ENCODE measurements at regions not wholly inside any gene's neighbourhood (a gene's known extent, or its start where the extent isn't known, plus 50 kb on each side); places are given as distances from the start of the nearest gene placed in this dataset.
"Not testable (repeated sequence)": the region's sequence is repeated elsewhere in the genome, so short reads cannot be mapped to it uniquely, and the experiment has no call there.

DNA sequence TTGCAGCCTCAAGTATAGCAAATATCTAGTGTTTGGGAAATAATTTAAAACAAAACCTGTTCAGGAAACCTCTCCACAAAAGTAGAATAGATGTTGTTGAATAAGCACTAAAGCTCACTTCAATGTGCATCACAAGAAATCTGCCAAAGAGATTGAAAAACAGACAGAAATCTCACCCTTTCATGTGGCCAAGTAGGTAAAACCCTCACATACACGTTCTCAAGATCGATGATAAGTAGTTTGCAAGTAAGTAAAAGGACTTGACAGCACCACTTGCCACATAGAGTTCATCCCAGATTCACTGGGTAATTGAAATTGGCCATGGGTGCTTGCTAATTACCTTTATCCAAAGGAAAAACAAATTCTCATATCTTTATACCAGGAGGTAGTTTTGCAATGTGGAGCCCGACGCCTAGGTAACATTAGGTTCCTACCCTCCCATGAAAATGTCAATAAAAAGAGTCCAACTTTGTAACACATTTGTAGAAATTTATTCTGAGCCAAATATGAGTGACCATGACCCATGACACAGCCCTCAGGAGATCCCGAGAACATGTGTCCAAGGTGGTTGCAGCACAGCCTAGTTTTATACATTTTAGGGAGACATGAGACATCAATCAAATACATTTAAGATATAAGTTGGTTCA lies 80.4 kb upstream of the ZNF658 start:
- H3K36me3 ChIP-seq (ENCODE audit: insufficient read depth, low read length, poor library complexity, severe bottlenecking); intact Hi-C loops (cut with micrococcal nuclease; ENCODE audit: unreplicated experiment); H3K4me3 ChIP-seq (ENCODE audit: low read depth, low read length, poor library complexity, severe bottlenecking); DNase-seq (ENCODE audit: low spot score); POLR2A ChIA-PET (ENCODE audit: low non-redundant PET); H3K9me3 ChIP-seq (ENCODE audit: low read depth, low read length, poor library complexity, severe bottlenecking); H3K4me1 ChIP-seq (ENCODE audit: insufficient read depth, low read length, poor library complexity, severe bottlenecking); H3K27me3 ChIP-seq (replicated peaks; ENCODE audit: insufficient read depth, low read depth, low read length, poor library complexity); H3K27ac ChIP-seq (ENCODE audit: low read depth, low read length, poor library complexity, severe bottlenecking); CTCF ChIA-PET; BruUV-seq (replicated peaks): not testable (repeated sequence)

- H3K36me3 ChIP-seq (ENCODE audit: insufficient read depth, low read length, poor library complexity, severe bottlenecking); H3K9me3 ChIP-seq (ENCODE audit: low read depth, low read length, poor library complexity, severe bottlenecking); CTCF ChIA-PET; H3K4me1 ChIP-seq (ENCODE audit: insufficient read depth, low read length, poor library complexity, severe bottlenecking); H3K27me3 ChIP-seq (replicated peaks; ENCODE audit: insufficient read depth, low read depth, low read length, poor library complexity); H3K27ac ChIP-seq (ENCODE audit: low read depth, low read length, poor library complexity, severe bottlenecking); BruUV-seq (replicated peaks); POLR2A ChIA-PET (ENCODE audit: low non-redundant PET); H3K4me3 ChIP-seq (ENCODE audit: low read depth, low read length, poor library complexity, severe bottlenecking); intact Hi-C loops (cut with micrococcal nuclease; ENCODE audit: unreplicated experiment); DNase-seq (ENCODE audit: low spot score): not testable (repeated sequence)
These were observed 76.4 kb upstream of the ZNF658 start for GRCh38 chr9:66824169-66824568.

GRCh38 chr9:66829853-66830252 lies 70.7 kb upstream of the ZNF658 start:
- CTCF ChIA-PET; DNase-seq (ENCODE audit: low spot score); H3K27ac ChIP-seq (ENCODE audit: low read depth, low read length, poor library complexity, severe bottlenecking); H3K9me3 ChIP-seq (ENCODE audit: low read depth, low read length, poor library complexity, severe bottlenecking); POLR2A ChIA-PET (ENCODE audit: low non-redundant PET); H3K4me3 ChIP-seq (ENCODE audit: low read depth, low read length, poor library complexity, severe bottlenecking); H3K36me3 ChIP-seq (ENCODE audit: insufficient read depth, low read length, poor library complexity, severe bottlenecking); intact Hi-C loops (cut with micrococcal nuclease; ENCODE audit: unreplicated experiment); H3K27me3 ChIP-seq (replicated peaks; ENCODE audit: insufficient read depth, low read depth, low read length, poor library complexity); H3K4me1 ChIP-seq (ENCODE audit: insufficient read depth, low read length, poor library complexity, severe bottlenecking); BruUV-seq (replicated peaks): not testable (repeated sequence)

DNA sequence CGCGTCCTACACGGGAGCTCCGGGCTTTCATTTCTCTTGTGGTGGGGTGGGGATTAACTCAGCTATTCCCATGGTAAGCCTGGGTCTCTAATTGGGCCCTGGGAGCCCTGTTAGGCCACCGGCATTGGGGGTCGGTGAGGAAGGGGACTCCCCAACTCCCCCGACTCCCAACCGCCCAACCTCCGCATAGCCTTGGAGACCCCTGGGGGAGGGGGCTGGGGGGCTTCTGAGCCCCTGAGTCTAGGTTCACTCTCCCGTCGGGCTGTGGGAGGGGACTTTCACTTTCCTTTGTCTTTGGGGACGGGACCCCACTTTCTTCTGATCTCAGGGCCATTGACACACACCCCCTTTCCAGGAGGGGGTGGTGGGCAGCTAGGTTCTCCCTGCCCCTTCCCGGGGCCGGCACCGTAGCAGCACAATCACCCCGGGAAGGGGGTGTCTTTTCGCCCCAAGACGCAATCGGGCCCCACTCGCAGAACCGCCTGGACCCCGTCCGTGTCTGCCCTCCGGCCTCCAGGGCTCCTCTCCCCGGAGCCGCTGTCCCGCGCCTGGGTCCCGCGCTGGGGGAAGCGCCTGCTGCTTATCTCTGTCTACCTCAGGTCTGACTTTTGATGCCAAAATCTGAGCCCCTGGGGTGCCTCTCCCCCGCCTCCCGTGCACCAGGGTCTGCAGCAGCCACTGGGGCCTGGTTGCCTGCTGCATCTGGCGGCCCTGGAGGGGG lies 69.6 kb upstream of the ZNF658 start:
- H3K4me1 ChIP-seq (ENCODE audit: insufficient read depth, low read length, poor library complexity, severe bottlenecking); H3K27me3 ChIP-seq (replicated peaks; ENCODE audit: insufficient read depth, low read depth, low read length, poor library complexity); H3K36me3 ChIP-seq (ENCODE audit: insufficient read depth, low read length, poor library complexity, severe bottlenecking); H3K4me3 ChIP-seq (ENCODE audit: low read depth, low read length, poor library complexity, severe bottlenecking); CTCF ChIA-PET; intact Hi-C loops (cut with micrococcal nuclease; ENCODE audit: unreplicated experiment); POLR2A ChIA-PET (ENCODE audit: low non-redundant PET); H3K27ac ChIP-seq (ENCODE audit: low read depth, low read length, poor library complexity, severe bottlenecking); H3K9me3 ChIP-seq (ENCODE audit: low read depth, low read length, poor library complexity, severe bottlenecking); BruUV-seq (replicated peaks); DNase-seq (ENCODE audit: low spot score): not testable (repeated sequence)

- CTCF ChIA-PET; H3K27me3 ChIP-seq (replicated peaks; ENCODE audit: insufficient read depth, low read depth, low read length, poor library complexity); DNase-seq (ENCODE audit: low spot score); H3K4me1 ChIP-seq (ENCODE audit: insufficient read depth, low read length, poor library complexity, severe bottlenecking); POLR2A ChIA-PET (ENCODE audit: low non-redundant PET); H3K36me3 ChIP-seq (ENCODE audit: insufficient read depth, low read length, poor library complexity, severe bottlenecking); H3K4me3 ChIP-seq (ENCODE audit: low read depth, low read length, poor library complexity, severe bottlenecking); H3K27ac ChIP-seq (ENCODE audit: low read depth, low read length, poor library complexity, severe bottlenecking); intact Hi-C loops (cut with micrococcal nuclease; ENCODE audit: unreplicated experiment); BruUV-seq (replicated peaks); H3K9me3 ChIP-seq (ENCODE audit: low read depth, low read length, poor library complexity, severe bottlenecking): not testable (repeated sequence)
These were observed 68.3 kb upstream of the ZNF658 start for GRCh38 chr9:66832222-66832621.

DNA sequence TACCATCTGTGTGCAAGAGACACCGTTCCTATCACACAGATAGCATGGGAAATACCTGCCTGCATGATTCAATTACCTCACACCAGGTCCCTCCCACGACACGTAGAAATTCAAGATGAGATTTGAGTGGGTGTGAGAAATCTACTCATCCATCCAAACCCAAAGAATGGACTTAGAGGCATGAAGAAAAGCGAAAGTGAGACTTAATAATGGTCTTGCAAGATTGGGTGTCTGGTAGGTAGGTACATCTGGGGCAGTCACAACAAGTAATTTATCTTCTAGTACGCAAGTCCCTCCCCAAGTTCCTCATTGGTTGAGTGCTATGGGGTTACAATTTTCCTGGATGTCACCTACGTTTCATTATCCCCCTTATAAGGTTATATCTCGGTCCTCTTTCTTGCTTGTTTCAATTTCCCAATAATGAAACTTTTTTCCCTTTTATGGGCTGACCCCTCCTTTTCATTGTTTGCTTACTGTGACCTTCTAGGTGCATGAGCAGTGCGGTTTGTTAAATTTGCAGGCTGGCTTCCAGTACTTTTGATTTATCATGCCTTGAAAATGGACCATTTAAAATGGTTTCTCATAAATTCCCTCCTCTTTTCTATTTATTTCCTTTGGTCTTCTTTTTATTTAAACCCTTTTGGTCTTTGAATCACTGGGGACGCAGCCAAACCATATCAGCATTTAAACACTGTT lies 63.1 kb upstream of the ZNF658 start:
- DNase-seq (ENCODE audit: low spot score); BruUV-seq (replicated peaks); H3K27me3 ChIP-seq (replicated peaks; ENCODE audit: insufficient read depth, low read depth, low read length, poor library complexity); H3K9me3 ChIP-seq (ENCODE audit: low read depth, low read length, poor library complexity, severe bottlenecking); POLR2A ChIA-PET (ENCODE audit: low non-redundant PET); H3K36me3 ChIP-seq (ENCODE audit: insufficient read depth, low read length, poor library complexity, severe bottlenecking); intact Hi-C loops (cut with micrococcal nuclease; ENCODE audit: unreplicated experiment); CTCF ChIA-PET; H3K27ac ChIP-seq (ENCODE audit: low read depth, low read length, poor library complexity, severe bottlenecking); H3K4me3 ChIP-seq (ENCODE audit: low read depth, low read length, poor library complexity, severe bottlenecking); H3K4me1 ChIP-seq (ENCODE audit: insufficient read depth, low read length, poor library complexity, severe bottlenecking): not testable (repeated sequence)

All from A673 (cell line).